HG03103 (cell line): ENCODE measurements at regions not wholly inside any gene's neighbourhood (a gene's known extent, or its start where the extent isn't known, plus 50 kb on each side); places are given as distances from the start of the nearest gene placed in this dataset.

ENCODE experiments used
- ATAC-seq: cut with Tn5 transposase; IDR thresholded peaks from one replicate; pipeline ENCODE4 v1.9.1; 2021; ENCODE audit warnings: low read depth; ENCODE audit not compliant: unreplicated experiment

DNA sequence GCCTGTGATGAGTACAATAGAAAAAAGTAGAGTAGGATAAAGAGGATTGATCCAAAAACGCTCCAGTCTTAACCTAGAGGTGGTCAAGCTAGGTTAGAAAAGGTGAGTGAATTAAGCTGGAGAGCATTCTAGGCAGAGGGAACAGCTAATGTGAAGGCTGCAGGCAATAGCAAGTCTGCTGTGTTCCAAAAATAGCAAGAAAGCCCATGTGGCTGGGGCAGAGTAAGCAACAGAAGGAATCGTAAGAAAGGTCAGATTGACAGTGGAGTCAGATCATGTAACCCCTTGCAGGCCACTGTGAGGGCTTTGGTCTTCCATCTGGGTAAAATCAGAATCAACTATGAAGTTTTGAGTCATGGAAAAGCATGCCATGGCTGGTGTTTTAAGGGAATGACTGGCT lies 155.0 kb downstream of the OPN5 start:
- ATAC-seq = no peak

DNA sequence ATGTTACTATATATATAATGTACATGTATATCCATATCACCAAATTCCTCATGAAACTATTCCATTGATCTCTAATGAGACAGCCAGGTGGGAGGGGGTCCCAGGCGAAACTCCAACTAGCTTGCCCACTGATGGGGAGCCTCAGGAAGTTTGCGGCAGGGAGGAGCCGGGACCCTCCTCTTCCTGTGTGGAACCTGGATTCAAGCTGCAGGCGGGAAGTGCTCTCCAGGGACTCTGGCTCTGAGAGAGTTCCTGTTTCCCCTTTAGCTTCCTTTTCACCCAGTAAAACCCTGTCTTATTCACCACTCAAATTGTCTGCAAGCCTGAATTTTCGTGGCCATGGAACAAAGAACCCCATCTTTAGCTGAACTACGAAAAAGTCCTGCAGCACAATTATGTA lies 152.2 kb downstream of the OPN5 start:
- no peak for ATAC-seq

DNA sequence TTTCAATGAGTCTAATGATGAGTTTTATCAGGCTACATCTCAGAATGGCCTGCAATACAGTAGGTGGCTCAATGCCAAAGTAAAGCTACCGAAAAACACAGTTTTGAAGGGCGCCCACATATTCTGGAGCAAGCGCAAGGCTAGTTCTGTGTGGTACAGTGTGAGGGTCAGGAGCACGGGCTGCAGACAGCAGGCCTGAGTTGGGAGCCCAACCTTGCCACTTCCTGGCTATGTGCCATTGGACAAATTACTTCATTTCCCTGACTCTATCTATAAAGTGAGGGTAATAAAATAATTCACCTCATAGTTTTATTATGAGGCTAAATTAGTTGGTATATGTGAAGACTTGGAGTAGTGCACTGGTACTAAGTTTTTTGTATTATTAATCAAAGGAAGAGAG lies 150.7 kb downstream of the OPN5 start:
- no peak for ATAC-seq

DNA sequence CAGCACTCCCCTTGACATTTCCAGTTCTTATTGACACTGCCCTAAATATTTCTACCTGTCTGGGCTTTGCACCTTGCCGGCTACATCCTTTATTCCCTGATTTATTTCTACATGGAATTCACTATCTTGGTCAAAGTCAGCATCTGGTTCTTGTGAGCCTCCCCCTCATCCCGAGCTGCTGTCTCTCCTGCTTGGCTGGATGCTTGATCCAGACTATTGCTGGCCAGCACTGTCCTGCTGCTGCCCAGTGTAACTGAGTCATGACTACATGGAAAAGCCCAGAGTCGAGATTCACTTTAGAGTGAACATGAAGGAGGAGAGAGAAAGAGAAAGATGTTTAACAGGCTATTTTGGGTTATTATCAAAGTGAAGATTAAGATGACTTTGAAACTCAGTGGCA lies 142.2 kb downstream of the OPN5 start:
- ATAC-seq = no peak

DNA sequence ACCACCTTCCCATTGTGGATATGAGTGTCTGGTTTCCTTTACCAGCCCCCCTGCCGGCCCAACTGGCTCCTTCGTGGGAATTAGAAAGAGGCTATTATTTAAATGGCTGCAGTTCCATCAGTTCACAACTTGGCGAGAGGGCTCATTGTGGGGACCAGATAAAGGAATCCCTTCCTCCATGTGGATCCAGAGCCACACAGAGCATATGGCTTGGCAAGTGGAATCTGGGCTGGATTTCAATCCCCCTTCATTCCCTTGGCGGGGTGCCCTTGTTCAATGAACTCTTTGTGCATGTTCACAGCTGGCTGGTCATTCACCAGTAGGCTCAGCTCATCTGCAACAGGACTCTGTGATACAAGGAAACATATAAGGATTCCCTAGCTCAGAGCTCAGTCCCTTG lies 140.6 kb downstream of the OPN5 start:
- ATAC-seq = no peak

DNA sequence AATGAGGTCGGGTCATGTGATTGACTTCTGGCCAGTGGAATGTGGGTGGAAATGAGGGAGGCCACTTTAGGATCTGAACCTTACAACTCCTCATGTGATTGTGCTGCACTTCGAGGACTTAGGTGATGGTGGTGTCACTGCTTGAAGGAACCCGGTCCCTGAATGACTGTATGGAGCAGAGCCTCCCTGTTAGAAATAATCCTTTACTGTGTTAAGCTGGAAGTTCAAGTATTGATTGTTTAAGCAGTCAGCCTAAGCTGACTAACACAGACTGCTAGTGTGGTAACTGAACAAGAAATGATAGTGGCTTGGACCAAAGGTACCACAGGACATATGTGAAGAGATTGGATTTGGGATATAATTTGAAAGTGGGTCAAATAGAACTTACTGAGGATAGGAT lies 138.0 kb downstream of the OPN5 start:
- ATAC-seq = no peak

DNA sequence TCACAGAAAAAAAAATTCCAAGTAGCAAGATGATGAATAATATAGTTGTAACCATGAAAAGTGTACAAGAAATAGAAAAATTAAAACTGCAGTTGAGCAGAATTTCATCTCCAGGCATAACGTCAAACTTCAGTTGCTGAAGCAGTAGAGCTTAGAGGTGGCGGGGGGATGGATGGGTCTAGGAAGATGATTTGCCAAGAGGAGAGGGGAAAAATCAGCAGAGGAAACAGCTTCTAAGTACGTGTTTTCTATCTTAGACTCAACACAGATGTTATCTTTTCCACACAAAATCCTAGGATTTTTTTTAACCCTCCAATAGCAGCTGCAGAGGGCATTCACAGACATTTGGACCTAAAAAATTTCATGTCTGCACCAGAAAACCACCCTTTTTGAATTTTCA lies 136.0 kb downstream of the OPN5 start:
- ATAC-seq = no peak

DNA sequence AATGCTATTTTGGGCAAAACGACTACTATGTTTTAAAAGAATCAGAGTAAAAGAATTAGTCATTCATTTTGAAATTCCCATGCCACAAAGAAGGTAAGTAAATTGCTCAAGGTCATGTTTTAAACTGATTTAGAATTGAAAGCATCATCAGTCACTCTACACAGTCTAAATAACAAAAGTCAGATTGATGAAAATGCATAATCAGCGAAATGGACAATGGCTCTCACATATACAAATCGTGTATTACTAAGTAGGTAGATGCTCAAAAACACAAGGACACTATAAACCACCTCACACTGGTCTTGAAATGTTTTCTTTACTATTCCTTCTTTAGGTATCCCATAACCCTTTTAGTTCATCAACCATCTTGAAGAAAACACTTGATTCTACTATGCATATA lies 135.4 kb downstream of the OPN5 start:
- no peak for ATAC-seq

DNA sequence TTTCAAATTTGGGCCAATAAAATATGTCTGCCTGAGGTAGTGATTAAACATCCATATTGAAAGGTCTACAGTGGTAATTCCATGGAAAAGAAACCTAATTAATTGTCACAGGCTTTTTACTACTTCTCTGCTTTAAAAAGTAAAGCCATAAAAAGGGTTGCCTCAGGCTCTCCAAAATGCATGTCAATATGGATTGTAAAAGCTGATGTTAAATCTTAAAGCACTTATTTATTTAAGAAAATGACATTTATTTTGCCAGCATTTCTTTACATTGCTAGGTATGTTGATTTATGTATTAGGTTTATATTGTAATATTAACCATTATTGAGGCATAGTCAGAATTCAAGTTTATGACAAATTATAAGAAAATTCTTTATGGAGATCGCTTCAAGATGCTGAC lies 133.2 kb downstream of the OPN5 start:
- no peak for ATAC-seq

DNA sequence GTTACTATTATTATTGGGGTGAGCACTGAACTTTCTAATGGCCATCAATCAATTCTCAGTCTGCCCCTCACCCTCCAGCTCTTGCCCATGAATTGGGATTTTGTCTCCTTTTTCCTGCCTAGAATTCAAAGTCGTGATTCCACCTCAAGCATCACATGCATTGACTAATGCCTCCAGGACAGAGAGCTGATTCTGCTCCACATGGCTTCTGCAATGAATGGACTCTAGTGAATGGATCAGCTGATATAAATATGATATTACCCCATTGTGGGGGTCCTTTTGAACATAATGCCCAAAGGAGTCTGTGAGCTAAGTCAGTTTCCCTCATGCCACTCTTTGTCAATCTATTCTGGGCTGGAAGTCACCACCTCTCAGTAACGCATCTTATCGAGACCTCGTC lies 126.4 kb downstream of the OPN5 start:
- ATAC-seq = no peak

DNA sequence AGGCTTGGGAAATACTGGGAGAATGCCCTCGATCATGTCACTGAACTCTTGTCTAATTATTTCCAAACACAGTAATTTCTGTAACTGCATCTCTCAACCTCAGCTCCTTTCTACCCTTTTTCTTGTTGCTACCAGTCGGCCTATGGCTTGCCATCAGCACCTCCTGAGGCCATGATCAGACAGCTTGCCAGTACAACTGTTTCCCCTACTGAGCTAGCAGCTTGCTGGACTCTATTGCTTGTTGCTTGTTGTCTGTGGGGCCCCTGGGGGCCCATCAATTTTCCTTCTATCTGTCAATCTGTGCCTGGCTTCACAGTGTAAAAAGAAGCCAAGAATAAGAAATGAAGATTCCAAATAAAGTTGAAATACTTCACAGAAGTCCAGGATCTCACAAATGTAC lies 123.9 kb downstream of the OPN5 start:
- ATAC-seq = no peak

DNA sequence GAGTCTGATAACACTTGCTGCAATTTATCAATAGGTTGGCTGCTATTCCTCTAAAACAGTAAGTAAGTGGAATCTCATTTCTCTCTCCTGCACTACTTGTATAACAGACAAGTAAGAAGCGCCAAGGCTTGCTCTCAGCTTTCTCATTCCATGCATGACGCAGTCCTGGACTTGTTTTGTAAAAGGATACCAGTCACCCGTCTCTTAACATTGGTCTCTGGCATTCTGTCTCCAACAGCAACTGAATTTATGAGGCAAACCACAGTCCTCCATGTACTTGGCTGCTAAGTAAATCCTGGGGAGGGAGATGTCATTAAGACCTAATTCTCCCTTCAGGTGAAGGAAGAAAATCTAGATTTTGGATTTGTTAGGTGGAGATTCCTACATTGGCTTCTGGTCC lies 115.4 kb downstream of the OPN5 start:
- ATAC-seq = no peak

DNA sequence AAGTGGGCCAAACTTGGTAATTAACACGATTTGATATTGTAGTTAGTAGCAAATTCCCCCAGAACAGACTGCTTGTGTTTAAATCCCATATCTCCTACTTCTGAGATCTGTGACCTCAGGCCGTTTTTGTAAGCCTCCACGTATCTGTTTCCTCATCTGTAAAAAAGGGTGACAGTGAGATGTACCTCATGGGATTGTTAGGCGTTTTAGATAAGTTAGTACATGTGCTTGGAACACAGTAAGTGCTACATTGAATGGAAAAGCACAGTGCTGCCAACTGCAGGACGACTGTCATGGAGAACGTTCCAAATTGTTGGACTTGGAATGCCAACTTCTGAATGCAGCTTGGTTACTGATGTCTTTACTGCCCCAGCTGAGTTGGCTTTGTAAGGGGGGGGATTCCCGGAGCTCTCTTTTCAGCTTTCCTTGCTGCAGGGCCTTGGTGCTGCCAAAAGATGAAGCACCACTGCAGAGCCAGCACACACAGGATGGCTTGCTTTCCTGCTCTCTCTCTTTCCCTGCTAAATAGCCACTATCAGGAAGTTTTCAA lies 108.6 kb downstream of the OPN5 start:
- ATAC-seq = no peak

DNA sequence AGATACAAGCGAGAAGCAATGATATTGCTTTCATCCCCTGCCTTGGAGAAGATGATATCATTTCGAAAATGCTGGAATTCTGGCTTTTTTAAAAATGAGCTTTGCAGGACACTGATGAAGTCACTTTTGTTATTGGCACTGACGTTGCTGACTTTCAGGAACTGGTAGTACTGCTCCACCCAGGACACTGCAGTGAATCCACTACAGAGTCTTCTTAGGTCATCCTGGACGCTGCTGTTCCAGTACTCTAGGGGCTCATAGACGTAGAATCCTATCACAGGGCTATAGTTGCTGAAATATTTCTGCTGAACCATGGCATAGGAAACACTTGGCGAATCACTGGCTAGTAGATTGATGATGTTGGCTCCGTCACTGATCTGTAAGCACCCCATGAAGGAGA lies 97.2 kb downstream of the OPN5 start:
- no peak for ATAC-seq
